GM18507 (cell line): ENCODE measurements at regions not wholly inside any gene's neighbourhood (a gene's known extent, or its start where the extent isn't known, plus 50 kb on each side); places are given as distances from the start of the nearest gene placed in this dataset.
"Not testable (repeated sequence)": the region's sequence is repeated elsewhere in the genome, so short reads cannot be mapped to it uniquely, and the experiment has no call there.

Experiments used
- DNase-seq: peaks from one replicate; pipeline ENCODE4 v3.0.0; 2011; ENCODE audit warnings: low read depth; ENCODE audit not compliant: insufficient read length; ENCODE audit errors: extremely low spot score
- FAIRE-seq: peaks from 2 replicates; lab custom pipeline; 2011; peaks lifted over from hg19 to GRCh38; lab: Jason Lieb, UNC

- not testable (repeated sequence) for FAIRE-seq
Measured at GRCh38 chrX:84267432-84267831, 79.4 kb upstream of the RPS6KA6 start.

GRCh38 chrX:84259868-84260267, 71.9 kb upstream of the RPS6KA6 start:
- FAIRE-seq (no peak), DNase-seq (no peak)

More at GRCh38 chrX:84267432-84267831, 79.4 kb upstream of the RPS6KA6 start:
- DNase-seq: not testable (repeated sequence)

GRCh38 chrX:84258708-84259107, 70.7 kb upstream of the RPS6KA6 start:
- DNase-seq (no peak), FAIRE-seq (peak; percentile 31)

DNA sequence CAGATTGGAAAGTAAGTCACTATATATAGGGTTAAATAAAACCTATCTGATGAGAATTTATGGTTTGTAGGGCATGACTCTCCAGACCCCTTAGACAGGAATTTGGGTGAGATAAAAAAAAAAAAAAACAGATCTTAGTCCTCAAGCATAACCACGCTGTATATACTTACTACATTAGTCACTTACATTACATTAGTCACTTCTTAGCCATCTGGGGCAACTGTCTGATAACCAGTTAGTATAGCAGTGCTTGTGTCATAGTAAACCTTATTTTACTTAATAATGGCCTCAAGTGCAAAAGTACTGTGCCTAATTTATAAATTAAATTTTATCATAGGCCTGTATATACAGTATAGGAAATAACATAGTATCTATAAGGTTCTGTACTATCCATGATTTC, 60.2 kb upstream of the RPS6KA6 start:
- FAIRE-seq: no peak
- no peak for DNase-seq

DNA sequence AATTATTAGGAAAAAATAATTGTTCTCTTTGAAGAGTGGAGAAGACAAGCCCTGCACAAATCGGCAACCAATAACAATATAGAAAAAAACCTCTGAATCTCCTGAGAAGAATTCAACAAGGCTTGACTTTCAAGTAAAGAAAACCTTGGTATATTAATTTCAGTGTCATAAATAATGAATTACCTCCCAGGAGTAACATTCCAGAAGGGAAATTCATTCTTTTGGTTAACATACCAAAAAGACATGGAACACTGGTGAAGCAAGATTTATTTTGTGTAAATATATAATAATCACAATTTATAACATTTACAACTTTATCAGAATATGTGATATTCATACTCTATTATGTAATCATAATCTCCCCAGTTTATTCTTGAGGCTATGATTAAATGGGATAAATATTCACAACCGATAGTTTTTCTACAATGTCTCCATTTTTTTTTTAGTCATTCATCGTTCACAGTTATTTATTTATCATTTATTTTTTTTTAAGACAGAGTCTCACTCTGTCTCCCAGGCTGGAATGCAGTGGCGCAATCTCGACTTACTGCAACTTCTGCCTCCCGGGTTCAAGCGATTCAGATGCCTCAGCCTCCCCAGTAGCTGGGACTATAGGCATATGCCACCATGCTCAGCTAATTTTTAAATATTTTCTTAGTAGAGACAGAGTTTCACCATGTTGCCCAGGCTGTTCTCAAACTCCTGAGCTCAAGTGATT, 53.0 kb upstream of the RPS6KA6 start:
- FAIRE-seq (no peak), DNase-seq (no peak)
